HL-60 (cell line): ENCODE measurements at regions not wholly inside any gene's neighbourhood (a gene's known extent, or its start where the extent isn't known, plus 50 kb on each side); places are given as distances from the start of the nearest gene placed in this dataset.

Experiments
- DNase-seq, 2 experiments: peaks; one replicate each; pipeline ENCODE4 v3.0.0-alpha.2; 2010 to 2020; ENCODE audit warnings: low read depth in 1 of 2, low spot score in 1 of 2
- H3K27ac ChIP-seq: fragments of 250-450 bp; sonication (Bioruptor Pico); replicated peaks from 2 replicates; pipeline ENCODE4 v1.5.1; 2020; ENCODE audit warnings: mild to moderate bottlenecking, moderate library complexity
- H3K27me3 ChIP-seq: fragments of 250-450 bp; sonication (Bioruptor Pico); 2 replicates; pipeline ENCODE4 v1.5.1; 2021; ENCODE audit warnings: mild to moderate bottlenecking, moderate library complexity; ENCODE audit not compliant: insufficient read depth, poor library complexity, severe bottlenecking
- H3K4me3 ChIP-seq: replicated peaks from 2 replicates; pipeline ENCODE4 v1.5.1; 2011; ENCODE audit warnings: mild to moderate bottlenecking, control low read depth, low read length; ENCODE audit not compliant: insufficient read depth
- GABPA ChIP-seq: IDR thresholded peaks from 2 replicates; pipeline ENCODE4 v1.6.1; 2012; ENCODE audit warnings: low read depth
- POLR2AphosphoS5 ChIP-seq: IDR thresholded peaks from 2 replicates; pipeline ENCODE4 v1.6.1; 2012; ENCODE audit warnings: low read depth
- SPI1 ChIP-seq: IDR thresholded peaks from 2 replicates; pipeline ENCODE4 v1.6.1; 2012; ENCODE audit warnings: low read depth, mild to moderate bottlenecking, borderline replicate concordance
- TF ChIP-seq, protein P1 (sequence below): IDR thresholded peaks from one replicate; pipeline ENCODE4 v1.5.1; 2011; ENCODE audit warnings: low read length, control low read depth, inconsistent platforms; ENCODE audit not compliant: insufficient read depth
- TF ChIP-seq, protein P2 (sequence below): IDR thresholded peaks from 2 replicates; pipeline ENCODE4 v1.6.1; 2012; ENCODE audit warnings: low read depth; ENCODE audit not compliant: insufficient replicate concordance

DNA sequence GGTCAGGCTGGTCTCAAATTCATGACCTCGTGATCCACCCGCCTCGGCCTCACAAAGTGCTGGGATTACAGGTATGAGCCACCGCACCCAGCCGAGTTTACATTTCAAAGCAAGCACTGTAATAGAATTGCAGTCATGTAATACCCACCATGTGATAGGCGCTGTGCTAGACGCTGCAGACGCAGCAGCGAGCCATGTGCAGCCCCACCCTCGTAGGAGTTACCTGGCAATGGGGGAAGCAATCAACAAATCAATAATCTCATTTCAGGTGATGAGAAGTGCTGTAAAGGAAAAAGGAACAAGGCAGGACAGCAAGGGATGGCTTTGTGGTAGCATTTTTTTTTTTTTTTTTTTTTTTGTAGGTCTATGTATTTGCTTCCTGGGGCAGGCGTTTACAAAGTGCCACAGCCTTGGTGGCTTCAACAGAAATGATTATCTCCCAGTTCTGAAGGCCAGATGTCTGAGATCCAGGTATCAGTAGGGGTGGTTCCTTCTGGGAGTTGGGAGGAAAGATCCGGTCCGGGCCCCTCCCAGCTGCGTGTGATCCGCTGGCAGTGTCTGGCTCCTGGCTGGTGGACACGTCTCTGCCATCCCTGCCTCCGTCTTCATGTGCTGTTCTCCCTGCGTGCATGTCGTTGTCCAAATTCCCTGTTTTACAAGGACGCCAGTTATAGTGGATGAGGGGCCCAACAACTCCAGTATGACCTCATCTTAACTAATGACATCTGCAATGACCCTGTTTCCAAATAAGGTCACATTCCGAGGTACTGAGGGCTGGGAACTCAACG lies 72.8 kb downstream of the TNFAIP2 start:
- Histone ChIP-seq H3K27ac (no peak overlapping the region), H3K27me3 (no peaks in the 10 kb centered on the region), H3K4me3 (no peak overlapping the region)
- TF ChIP-seq POLR2AphosphoS5 (no peak), GABPA (no peak), SPI1 (no peak)
- TF ChIP-seq, protein P1, sequence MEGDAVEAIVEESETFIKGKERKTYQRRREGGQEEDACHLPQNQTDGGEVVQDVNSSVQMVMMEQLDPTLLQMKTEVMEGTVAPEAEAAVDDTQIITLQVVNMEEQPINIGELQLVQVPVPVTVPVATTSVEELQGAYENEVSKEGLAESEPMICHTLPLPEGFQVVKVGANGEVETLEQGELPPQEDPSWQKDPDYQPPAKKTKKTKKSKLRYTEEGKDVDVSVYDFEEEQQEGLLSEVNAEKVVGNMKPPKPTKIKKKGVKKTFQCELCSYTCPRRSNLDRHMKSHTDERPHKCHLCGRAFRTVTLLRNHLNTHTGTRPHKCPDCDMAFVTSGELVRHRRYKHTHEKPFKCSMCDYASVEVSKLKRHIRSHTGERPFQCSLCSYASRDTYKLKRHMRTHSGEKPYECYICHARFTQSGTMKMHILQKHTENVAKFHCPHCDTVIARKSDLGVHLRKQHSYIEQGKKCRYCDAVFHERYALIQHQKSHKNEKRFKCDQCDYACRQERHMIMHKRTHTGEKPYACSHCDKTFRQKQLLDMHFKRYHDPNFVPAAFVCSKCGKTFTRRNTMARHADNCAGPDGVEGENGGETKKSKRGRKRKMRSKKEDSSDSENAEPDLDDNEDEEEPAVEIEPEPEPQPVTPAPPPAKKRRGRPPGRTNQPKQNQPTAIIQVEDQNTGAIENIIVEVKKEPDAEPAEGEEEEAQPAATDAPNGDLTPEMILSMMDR: no peak
- TF ChIP-seq, protein P2, sequence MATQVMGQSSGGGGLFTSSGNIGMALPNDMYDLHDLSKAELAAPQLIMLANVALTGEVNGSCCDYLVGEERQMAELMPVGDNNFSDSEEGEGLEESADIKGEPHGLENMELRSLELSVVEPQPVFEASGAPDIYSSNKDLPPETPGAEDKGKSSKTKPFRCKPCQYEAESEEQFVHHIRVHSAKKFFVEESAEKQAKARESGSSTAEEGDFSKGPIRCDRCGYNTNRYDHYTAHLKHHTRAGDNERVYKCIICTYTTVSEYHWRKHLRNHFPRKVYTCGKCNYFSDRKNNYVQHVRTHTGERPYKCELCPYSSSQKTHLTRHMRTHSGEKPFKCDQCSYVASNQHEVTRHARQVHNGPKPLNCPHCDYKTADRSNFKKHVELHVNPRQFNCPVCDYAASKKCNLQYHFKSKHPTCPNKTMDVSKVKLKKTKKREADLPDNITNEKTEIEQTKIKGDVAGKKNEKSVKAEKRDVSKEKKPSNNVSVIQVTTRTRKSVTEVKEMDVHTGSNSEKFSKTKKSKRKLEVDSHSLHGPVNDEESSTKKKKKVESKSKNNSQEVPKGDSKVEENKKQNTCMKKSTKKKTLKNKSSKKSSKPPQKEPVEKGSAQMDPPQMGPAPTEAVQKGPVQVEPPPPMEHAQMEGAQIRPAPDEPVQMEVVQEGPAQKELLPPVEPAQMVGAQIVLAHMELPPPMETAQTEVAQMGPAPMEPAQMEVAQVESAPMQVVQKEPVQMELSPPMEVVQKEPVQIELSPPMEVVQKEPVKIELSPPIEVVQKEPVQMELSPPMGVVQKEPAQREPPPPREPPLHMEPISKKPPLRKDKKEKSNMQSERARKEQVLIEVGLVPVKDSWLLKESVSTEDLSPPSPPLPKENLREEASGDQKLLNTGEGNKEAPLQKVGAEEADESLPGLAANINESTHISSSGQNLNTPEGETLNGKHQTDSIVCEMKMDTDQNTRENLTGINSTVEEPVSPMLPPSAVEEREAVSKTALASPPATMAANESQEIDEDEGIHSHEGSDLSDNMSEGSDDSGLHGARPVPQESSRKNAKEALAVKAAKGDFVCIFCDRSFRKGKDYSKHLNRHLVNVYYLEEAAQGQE: no peak
- no peak for DNase-seq

DNA sequence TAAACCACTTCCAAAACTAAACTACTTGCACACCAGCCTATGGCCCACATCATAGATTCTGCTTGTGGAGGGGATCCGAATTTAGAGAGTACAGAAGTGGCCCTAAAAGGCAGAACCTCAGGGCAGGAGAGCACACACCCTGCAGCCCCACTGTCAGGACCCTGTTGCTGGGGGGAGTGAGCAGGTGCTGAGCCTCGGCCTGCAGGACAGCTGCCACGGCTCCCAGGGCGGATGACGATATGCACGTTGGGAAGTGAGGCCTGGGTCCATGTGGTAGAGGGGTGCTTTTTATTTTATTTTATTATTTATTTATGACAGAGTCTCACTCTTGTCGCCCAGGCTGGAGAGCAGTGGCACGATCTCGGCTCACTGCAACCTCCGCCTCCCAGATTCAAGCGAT lies 73.5 kb downstream of the TNFAIP2 start:
- TF ChIP-seq, protein P2: no peak
- no peak for TF ChIP-seq GABPA
- TF ChIP-seq, protein P1: no peak
- TF ChIP-seq POLR2AphosphoS5: no peak
- no peak for TF ChIP-seq SPI1
- Histone ChIP-seq H3K4me3 (no peak overlapping the region), H3K27ac (no peak overlapping the region), H3K27me3 (no peaks in the 10 kb centered on the region)
- no peak for DNase-seq

DNA sequence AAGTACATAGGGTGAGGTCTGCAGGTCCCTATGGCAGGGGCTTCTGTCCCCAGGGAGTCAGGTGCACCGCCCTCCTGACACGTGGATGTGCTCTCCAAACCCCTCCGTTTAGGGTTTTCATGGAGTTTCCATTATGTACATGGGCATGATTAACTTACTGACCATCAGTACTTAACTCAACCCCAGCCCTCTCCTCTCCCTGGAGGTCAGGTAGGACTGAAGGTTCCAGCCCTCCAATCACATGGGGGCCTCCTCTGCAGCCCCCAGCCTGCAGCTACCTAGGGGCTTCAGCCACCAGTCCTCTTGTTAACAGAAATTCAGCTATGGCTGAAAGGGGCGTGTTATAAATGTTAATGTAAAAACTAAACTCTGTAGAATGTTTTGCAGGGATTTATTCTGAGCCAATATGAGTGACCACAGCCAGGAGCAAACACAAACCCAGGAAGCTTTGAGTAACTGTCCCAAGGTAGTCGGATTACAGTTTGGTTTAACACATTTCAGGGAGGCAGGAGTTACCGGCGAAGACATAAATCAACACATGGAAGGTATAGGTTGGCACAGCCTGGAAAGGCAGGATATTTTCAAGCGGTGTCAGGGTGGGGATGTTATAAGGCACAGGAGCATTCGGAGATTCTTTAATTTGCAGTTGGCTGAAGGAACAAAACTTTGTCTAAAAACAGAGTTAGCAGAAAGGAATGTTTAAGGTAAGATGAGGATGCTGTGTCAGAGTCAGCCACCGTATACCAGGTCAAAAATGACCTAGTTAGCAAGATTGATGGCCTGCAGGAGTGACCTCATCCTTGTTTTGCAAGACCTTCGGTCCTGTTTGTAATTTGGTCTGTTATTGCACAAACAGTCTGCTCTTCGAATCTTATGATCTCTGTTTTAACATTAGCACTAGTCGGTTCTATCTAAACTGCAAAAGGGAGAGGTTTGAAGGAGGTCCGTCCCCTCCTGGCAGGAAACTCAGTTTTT lies 75.2 kb downstream of the TNFAIP2 start:
- Histone ChIP-seq H3K27ac (no peak overlapping the region), H3K27me3 (no peaks in the 10 kb centered on the region), H3K4me3 (no peak overlapping the region)
- TF ChIP-seq, protein P2: no peak
- TF ChIP-seq POLR2AphosphoS5 (no peak), SPI1 (no peak), GABPA (no peak)
- TF ChIP-seq, protein P1: no peak
- DNase-seq: no peak
